ENCODE measurements at regions not wholly inside any gene's neighbourhood (a gene's known extent, or its start where the extent isn't known, plus 50 kb on each side); places are given as distances from the start of the nearest gene placed in this dataset.

GRCh38 chr13:105074755-105075154 is 1460.7 kb downstream of the EFNB2 start:
- ChIA-PET CTCF (no interaction called here), POLR2A (no interaction called here)
- Mint-ChIP-seq H3K27me3 (peaks cover 1% of the 10 kb centered on the region), H3K36me3 (ENCODE audit: low read depth) (no peaks in the 10 kb centered on the region), H3K9me3 (no peaks in the 10 kb centered on the region), H3K27ac (no peak overlapping the region), H3K4me1 (ENCODE audit: low read depth) (no peaks in the 10 kb centered on the region), H3K4me3 (no peak overlapping the region)
- no peak for TF ChIP-seq CTCF (IDR thresholded peaks at IDR 0.05)
- intact Hi-C loops (cut with micrococcal nuclease): no loop called here
- ATAC-seq (no peak), DNase-seq (no peak)

- Mint-ChIP-seq H3K4me1 (ENCODE audit: low read depth) (no peaks in the 10 kb centered on the region), H3K9me3 (no peaks in the 10 kb centered on the region), H3K27me3 (peaks cover 1% of the 10 kb centered on the region), H3K4me3 (no peak overlapping the region), H3K27ac (no peak overlapping the region), H3K36me3 (ENCODE audit: low read depth) (no peaks in the 10 kb centered on the region)
- ATAC-seq (no peak), DNase-seq (no peak)
- no peak for TF ChIP-seq CTCF (IDR thresholded peaks at IDR 0.05)
- ChIA-PET CTCF (no interaction called here), POLR2A (no interaction called here)
- intact Hi-C loops (cut with micrococcal nuclease): no loop called here
Observed at GRCh38 chr13:105073041-105073440, 1462.4 kb downstream of the EFNB2 start.

- intact Hi-C loops (cut with micrococcal nuclease): no loop called here
- ATAC-seq (no peak), DNase-seq (no peak)
- no peak overlapping the region for H3K27ac Mint-ChIP-seq
- H3K4me3 Mint-ChIP-seq: no peak overlapping the region
- TF ChIP-seq CTCF (IDR thresholded peaks at IDR 0.05): no peak
- H3K9me3 Mint-ChIP-seq: peaks cover 2% of the 10 kb centered on the region
- no peaks in the 10 kb centered on the region for H3K4me1 Mint-ChIP-seq (ENCODE audit: low read depth)
- POLR2A ChIA-PET: no interaction called here
- H3K36me3 Mint-ChIP-seq (ENCODE audit: low read depth): no peaks in the 10 kb centered on the region
- CTCF ChIA-PET: no interaction called here
- H3K27me3 Mint-ChIP-seq: no peaks in the 10 kb centered on the region
Observed at GRCh38 chr13:105070452-105070851, 1465.0 kb downstream of the EFNB2 start.

GRCh38 chr13:105069106-105069505 is 1466.4 kb downstream of the EFNB2 start:
- Mint-ChIP-seq H3K36me3 (ENCODE audit: low read depth) (no peaks in the 10 kb centered on the region), H3K27me3 (no peaks in the 10 kb centered on the region), H3K27ac (no peak overlapping the region), H3K9me3 (peaks cover 2% of the 10 kb centered on the region), H3K4me3 (no peak overlapping the region), H3K4me1 (ENCODE audit: low read depth) (no peaks in the 10 kb centered on the region)
- ATAC-seq (no peak), DNase-seq (no peak)
- POLR2A ChIA-PET: no interaction called here
- intact Hi-C loops (cut with micrococcal nuclease): no loop called here
- CTCF ChIA-PET: interaction anchor here (1.0 kb wide), 1 partner anchor 74 kb away, joined by 3 read pairs; no protein-coding TSS in a partner anchor
- TF ChIP-seq CTCF (IDR thresholded peaks at IDR 0.05): no peak

GRCh38 chr13:105063676-105064075 is 1471.8 kb downstream of the EFNB2 start:
- DNase-seq (no peak), ATAC-seq (no peak)
- Mint-ChIP-seq H3K27ac (no peak overlapping the region), H3K4me3 (no peak overlapping the region), H3K36me3 (ENCODE audit: low read depth) (no peaks in the 10 kb centered on the region), H3K27me3 (no peaks in the 10 kb centered on the region), H3K4me1 (ENCODE audit: low read depth) (no peaks in the 10 kb centered on the region), H3K9me3 (peaks cover 2% of the 10 kb centered on the region)
- intact Hi-C loops (cut with micrococcal nuclease): no loop called here
- CTCF ChIA-PET: no interaction called here
- TF ChIP-seq CTCF (IDR thresholded peaks at IDR 0.05): no peak
- POLR2A ChIA-PET: no interaction called here

Data from activated CD8-positive, alpha-beta T cell treated with anti-CD3 and anti-CD28 coated beads for 36 hours (primary cell).